ENCODE measurements at regions not wholly inside any gene's neighbourhood (a gene's known extent, or its start where the extent isn't known, plus 50 kb on each side); places are given as distances from the start of the nearest gene placed in this dataset.

- ATAC-seq: no peak
- H3K9ac ChIP-seq (ENCODE audit: low read length): no peak overlapping the region
- no peaks in the 10 kb centered on the region for H3K36me3 ChIP-seq (ENCODE audit: low read depth, low read length)
- no peaks in the 10 kb centered on the region for H3K9me2 ChIP-seq (replicated peaks; ENCODE audit: low read length)
- ChIA-PET CTCF (no interaction called here), POLR2A (ENCODE audit: unreplicated experiment) (no interaction called here)
- no peaks in the 10 kb centered on the region for H3K79me2 ChIP-seq (ENCODE audit: low read length)
- no peaks in the 10 kb centered on the region for H3K4me1 ChIP-seq (ENCODE audit: insufficient read depth, low read length)
- no peak for DNase-seq
- no peak overlapping the region for H3K27ac ChIP-seq (ENCODE audit: low read length)
- no peaks in the 10 kb centered on the region for H3K27me3 ChIP-seq (ENCODE audit: low read length)
- no peaks in the 10 kb centered on the region for H3F3A ChIP-seq (ENCODE audit: low read length, unreplicated experiment)
- H2AFZ ChIP-seq (ENCODE audit: low read length): no peak overlapping the region
- no peak overlapping the region for H3K4me3 ChIP-seq (ENCODE audit: low read length)
- no peak overlapping the region for H3K4me2 ChIP-seq (ENCODE audit: low read length)
- BruUV-seq (replicated peaks): no TSS peak
- intact Hi-C loops (cut with micrococcal nuclease): no loop called here
- no peaks in the 10 kb centered on the region for H4K20me1 ChIP-seq (ENCODE audit: low read length)
- H3K9me3 ChIP-seq (ENCODE audit: low read length): no peaks in the 10 kb centered on the region
- TF ChIP-seq EZH2 (IDR thresholded peaks at IDR 0.05; ENCODE audit: low read length, unreplicated experiment) (no peak), EZH2phosphoT487 (IDR thresholded peaks at IDR 0.05; ENCODE audit: borderline replicate concordance, low read length) (no peak), CTCF (conservative IDR thresholded peaks at IDR 0.05; ENCODE audit: low read depth, low read length) (no peak)
These were observed 248.8 kb upstream of the PWP1 start for GRCh38 chr12:107436836-107437235.

DNA sequence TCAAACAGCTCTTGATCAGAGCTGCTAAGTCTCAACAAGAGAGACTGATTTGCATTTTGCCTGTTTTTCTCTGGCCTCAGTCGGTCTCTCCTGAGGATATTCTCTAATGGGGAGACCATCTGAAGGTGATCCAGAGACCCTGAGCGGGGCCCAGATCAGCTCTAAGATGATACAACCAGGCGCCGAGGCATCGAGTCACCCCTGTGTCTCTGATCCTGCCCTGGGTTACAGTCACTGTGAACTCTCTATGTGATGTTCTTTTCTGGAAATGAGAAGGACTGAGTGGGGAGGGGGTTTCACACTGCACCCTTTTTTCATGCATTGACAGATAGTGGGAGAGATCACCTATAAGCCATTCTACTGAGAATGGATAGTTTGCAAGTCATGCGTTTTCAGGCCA lies 247.6 kb upstream of the PWP1 start:
- TF ChIP-seq EZH2 (IDR thresholded peaks at IDR 0.05; ENCODE audit: low read length, unreplicated experiment) (no peak), EZH2phosphoT487 (IDR thresholded peaks at IDR 0.05; ENCODE audit: borderline replicate concordance, low read length) (no peak), CTCF (conservative IDR thresholded peaks at IDR 0.05; ENCODE audit: low read depth, low read length) (no peak)
- Histone ChIP-seq H4K20me1 (ENCODE audit: low read length) (no peaks in the 10 kb centered on the region), H3K36me3 (ENCODE audit: low read depth, low read length) (no peaks in the 10 kb centered on the region), H3K79me2 (ENCODE audit: low read length) (no peaks in the 10 kb centered on the region), H3K4me2 (ENCODE audit: low read length) (no peak overlapping the region), H3F3A (ENCODE audit: low read length, unreplicated experiment) (no peaks in the 10 kb centered on the region), H3K9me3 (ENCODE audit: low read length) (no peaks in the 10 kb centered on the region), H3K4me1 (ENCODE audit: insufficient read depth, low read length) (no peaks in the 10 kb centered on the region), H3K9me2 (replicated peaks; ENCODE audit: low read length) (no peaks in the 10 kb centered on the region), H2AFZ (ENCODE audit: low read length) (no peak overlapping the region), H3K4me3 (ENCODE audit: low read length) (no peak overlapping the region), H3K9ac (ENCODE audit: low read length) (no peak overlapping the region), H3K27ac (ENCODE audit: low read length) (no peak overlapping the region), H3K27me3 (ENCODE audit: low read length) (no peaks in the 10 kb centered on the region)
- ChIA-PET POLR2A (ENCODE audit: unreplicated experiment) (no interaction called here), CTCF (no interaction called here)
- intact Hi-C loops (cut with micrococcal nuclease): no loop called here
- BruUV-seq (replicated peaks): no TSS peak
- DNase-seq: no peak
- ATAC-seq: no peak

GRCh38 chr12:107439026-107439738 lies 246.4 kb upstream of the PWP1 start:
- H3K9ac ChIP-seq (ENCODE audit: low read length): no peak overlapping the region
- ChIA-PET CTCF (no interaction called here), POLR2A (ENCODE audit: unreplicated experiment) (no interaction called here)
- H3K4me1 ChIP-seq (ENCODE audit: insufficient read depth, low read length): no peaks in the 10 kb centered on the region
- no peaks in the 10 kb centered on the region for H3K36me3 ChIP-seq (ENCODE audit: low read depth, low read length)
- BruUV-seq (replicated peaks): no TSS peak
- H3K9me2 ChIP-seq (replicated peaks; ENCODE audit: low read length): no peaks in the 10 kb centered on the region
- H3K27ac ChIP-seq (ENCODE audit: low read length): no peak overlapping the region
- intact Hi-C loops (cut with micrococcal nuclease): no loop called here
- TF ChIP-seq EZH2 (IDR thresholded peaks at IDR 0.05; ENCODE audit: low read length, unreplicated experiment): no peak
- no peak overlapping the region for H2AFZ ChIP-seq (ENCODE audit: low read length)
- no peaks in the 10 kb centered on the region for H3K27me3 ChIP-seq (ENCODE audit: low read length)
- H3K79me2 ChIP-seq (ENCODE audit: low read length): no peaks in the 10 kb centered on the region
- no peaks in the 10 kb centered on the region for H3F3A ChIP-seq (ENCODE audit: low read length, unreplicated experiment)
- no peaks in the 10 kb centered on the region for H4K20me1 ChIP-seq (ENCODE audit: low read length)
- no peak overlapping the region for H3K4me2 ChIP-seq (ENCODE audit: low read length)
- DNase-seq: no peak
- H3K4me3 ChIP-seq (ENCODE audit: low read length): no peak overlapping the region
- no peak for ATAC-seq
- no peaks in the 10 kb centered on the region for H3K9me3 ChIP-seq (ENCODE audit: low read length)

All from PC-3 (cell line).